GM19452 (cell line): ENCODE measurements at regions not wholly inside any gene's neighbourhood (a gene's known extent, or its start where the extent isn't known, plus 50 kb on each side); places are given as distances from the start of the nearest gene placed in this dataset.
"Not testable (repeated sequence)": the region's sequence is repeated elsewhere in the genome, so short reads cannot be mapped to it uniquely, and the experiment has no call there.

Experiments used
- ATAC-seq: cut with Tn5 transposase; IDR thresholded peaks from one replicate; pipeline ENCODE4 v1.9.1; 2021; ENCODE audit not compliant: unreplicated experiment

DNA sequence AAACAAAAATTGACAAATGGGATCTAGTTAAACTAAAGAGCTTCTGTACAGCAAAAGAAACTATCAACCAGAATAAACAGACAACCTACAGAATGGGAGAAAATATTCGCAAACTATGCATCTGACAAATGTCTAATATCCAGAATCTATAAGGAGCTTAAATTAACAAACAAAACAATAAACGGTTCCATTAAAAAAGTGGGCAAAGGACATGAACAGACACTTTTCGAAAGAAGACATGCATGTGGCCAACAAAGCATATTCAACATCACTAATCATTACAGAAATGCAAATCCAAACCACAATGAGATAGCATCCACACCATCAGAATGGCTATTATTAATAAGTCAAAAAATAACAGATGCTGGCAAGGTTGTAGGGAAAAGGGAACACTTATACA is 50.5 kb upstream of the MED13L start:
- not testable (repeated sequence) for ATAC-seq

GRCh38 chr12:116331876-116332275 is 54.4 kb upstream of the MED13L start:
- no peak for ATAC-seq

- no peak for ATAC-seq
Observed at GRCh38 chr12:116332705-116333380, 55.4 kb upstream of the MED13L start.

DNA sequence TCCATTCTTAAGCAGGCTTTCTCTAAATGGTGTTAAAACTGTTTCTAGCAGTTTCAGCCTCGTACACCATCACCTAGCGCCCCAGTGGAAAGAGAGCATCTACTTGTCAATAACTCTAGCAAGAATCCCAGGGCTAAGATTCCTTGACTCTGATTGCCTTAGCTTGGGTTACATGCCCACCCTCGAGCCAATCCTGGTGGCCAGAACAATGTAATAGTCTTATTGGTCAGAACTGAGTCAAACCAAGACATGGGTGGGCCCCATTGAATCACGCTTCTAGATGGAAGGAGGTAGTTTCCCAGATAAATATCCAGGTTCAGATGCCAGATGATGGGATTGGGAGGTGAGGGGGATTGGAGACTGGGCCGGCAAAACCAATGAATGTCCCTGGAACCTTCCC is 55.9 kb upstream of the MED13L start:
- ATAC-seq = no peak

DNA sequence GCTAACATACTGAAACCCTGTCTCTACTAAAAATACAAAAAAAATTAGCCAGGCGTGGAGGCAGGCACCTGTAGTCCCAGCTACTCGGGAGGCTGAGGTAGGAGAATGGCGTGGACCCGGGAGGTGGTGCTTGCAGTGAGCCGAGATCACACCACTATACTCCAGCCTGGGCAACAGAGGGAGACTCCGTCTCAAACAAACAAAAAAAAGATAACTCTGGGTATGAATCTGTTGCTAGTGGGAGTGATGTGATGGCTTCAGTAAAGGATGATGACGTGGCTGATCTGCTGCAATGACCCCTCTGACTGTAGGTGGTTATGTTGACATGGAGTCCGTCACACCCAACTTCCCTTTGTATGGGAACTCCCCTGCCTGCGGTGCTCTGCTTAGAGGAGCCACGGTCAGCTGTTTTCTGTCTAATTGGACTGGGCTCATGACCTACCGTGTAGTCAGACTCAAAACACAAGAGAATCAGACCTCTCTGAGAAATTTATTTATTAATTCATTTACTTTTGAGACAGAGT is 59.1 kb upstream of the MED13L start:
- peak; percentile 83 for ATAC-seq

DNA sequence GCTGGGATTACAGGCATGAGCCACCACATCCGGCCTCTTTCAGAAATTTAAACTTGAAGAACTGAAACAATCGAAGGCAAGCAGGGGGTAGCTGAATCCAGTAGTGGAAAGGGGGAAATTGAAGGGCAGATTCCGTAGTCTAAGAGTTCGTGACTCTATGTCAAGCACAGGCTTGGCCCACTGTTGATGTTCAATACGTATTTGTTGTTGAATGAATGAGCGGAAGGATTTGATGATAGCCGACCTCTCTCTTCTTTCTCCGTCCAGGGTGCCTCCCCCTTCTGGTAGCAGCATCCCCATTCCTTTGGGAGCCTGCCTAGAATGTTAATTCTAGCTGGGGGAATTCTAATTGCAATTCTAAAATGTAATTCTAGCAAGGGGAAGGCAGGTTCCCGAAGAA is 59.8 kb upstream of the MED13L start:
- no peak for ATAC-seq

GRCh38 chr12:116338064-116338846 is 60.8 kb upstream of the MED13L start:
- ATAC-seq = no peak

- no peak for ATAC-seq
Observed at GRCh38 chr12:116339062-116339461, 61.6 kb upstream of the MED13L start.

DNA sequence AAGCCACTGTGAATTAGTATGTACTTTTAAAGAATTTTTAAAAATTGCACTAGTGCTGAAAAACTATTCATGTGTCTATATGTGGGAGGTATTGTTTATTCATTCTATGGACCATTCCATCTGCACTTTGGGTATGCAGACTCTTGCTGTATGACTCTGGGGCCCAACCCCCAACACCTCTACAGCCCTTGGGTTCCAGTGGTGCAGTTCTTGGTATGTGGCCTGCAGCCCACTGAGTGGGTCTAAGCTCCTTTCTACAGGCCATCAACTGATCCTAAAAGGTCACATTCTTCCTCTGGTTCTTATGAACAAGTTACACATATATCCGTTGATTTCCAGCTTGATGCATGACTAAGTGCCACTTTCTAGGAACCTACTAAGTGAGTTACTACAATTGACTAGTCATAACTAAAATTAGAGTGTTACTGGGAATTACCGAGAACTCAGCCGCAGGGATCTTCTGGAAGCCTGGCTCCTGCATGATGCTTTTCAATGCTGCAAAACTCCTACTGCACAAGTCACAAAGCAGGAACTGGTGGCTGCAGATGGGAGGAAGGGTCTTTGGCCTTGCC is 62.4 kb upstream of the MED13L start:
- no peak for ATAC-seq

DNA sequence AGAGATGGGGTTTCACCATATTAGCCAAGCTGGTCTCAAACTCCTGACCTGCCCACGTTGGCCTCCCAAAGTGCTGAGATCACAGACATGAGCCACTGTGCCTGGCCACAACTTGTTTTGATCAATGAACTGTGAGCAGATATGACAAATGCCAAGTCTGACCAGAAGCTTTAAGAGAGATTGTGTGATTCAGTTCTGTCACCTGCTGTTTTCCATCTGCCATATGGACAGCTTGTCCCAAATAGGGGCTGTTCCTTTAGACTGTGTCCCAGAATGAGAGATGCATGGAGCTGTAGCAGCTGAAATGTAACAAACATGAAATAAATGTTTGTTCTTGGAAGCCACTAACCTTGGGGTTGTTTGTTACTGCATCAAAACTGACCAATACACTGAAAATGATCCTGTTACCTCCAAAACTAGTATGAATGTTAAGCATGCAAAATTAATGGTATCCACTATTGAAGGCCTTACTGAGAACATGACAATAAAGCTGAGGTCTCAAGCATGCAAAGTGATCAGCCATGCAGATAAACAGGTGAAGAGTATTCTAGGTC is 65.9 kb upstream of the MED13L start:
- no peak for ATAC-seq

DNA sequence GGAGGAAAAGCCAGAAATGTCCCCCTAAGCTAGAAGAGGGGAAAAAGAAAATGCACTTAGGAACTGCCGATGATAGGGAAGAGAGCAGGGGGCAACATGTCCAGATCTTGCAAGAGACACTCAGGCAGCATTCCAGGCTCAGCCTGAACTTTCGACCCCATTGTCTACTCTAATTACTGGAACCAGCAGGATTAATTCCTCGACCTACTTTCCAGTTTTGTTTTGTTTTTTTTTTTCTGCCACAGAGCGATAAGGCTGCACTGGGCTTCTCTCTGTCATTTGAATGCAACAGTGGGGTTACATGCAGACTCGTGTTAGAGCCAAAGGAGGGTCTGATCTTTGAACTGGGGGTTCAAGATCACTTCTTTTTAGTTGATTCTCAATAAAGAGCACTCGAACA is 68.7 kb upstream of the MED13L start:
- no peak for ATAC-seq

GRCh38 chr12:116346741-116347140 is 69.2 kb upstream of the MED13L start:
- no peak for ATAC-seq

DNA sequence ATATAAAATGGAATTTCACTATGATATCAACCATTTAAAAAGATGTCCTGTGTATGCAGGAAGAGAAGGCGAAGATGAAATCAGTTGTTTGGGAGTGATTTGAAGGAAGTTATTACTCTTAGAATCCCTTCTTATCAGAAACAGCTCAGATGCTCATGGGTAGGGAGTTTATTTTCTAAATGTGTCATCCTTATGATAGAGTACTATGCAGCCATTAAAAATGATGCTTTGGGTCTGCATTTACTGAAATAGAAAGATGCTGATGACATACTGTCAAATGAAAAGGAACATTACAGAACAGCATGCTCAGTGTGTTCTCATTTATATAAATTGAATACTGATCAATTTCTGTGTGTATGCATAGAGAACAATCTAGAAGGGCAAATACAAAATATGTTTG is 69.8 kb upstream of the MED13L start:
- ATAC-seq = no peak

DNA sequence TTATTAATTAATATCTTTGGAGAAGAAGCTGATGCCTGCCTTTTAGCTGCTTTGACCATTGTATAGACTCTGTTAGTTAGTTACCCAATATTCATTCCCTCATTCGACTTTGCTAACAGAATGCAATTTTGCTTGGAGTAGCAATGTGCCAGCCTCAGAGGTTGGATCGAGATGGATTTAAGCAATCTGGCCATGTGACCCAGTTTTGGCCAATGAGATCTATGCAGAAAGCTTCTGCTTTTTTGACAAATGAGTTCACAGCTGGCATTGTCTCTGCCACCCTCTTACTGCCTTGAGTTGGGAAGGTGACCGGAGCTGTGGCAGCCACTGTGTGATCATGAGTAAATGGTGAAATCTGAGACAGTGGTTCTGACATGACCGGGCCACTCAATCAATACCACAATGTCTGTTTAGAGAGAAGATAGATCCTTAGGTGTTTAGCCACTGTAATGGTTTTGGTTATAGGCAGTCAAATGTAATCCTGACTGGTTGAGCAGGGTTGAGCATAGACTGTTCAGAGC is 74.9 kb upstream of the MED13L start:
- ATAC-seq = no peak

GRCh38 chr12:116353958-116354357 is 76.5 kb upstream of the MED13L start:
- ATAC-seq = no peak

DNA sequence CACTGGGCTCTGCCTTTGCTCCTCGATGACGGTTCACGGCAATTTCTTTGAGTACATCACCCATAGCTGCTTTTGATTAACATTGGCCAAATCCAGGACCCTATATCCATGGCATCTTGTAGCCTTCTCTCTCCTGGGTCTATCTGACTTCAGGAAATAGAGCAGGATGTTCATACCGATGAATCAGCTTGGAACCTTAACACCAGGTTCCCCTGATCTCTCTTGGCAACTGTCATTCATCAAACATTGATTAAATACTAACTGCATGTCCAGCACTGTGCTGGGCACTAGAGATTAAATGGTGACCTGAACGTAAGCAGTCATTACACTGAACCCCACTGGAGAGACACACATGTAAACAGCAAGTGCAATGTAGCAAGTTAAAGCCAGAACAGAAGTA is 77.0 kb upstream of the MED13L start:
- no peak for ATAC-seq

- no peak for ATAC-seq
Observed at GRCh38 chr12:116354950-116355783, 77.7 kb upstream of the MED13L start.

DNA sequence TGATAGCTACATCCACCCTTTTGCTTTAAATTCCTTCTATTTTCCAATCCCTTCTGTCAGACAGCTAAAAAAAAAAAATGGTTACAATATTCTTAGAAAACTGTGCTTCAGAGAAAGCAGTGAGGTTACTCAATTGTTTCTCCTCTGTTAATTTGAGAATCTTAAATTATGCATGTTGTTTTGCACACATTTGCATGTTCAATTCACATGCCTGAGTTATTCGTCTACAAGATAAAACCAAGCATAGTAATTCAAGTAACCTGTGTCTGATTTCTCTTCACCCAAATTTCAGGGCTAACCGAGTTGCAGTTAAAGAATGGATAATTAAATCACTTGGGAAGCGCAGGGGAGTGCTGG is 81.0 kb upstream of the MED13L start:
- no peak for ATAC-seq

GRCh38 chr12:116358893-116359761 is 81.6 kb upstream of the MED13L start:
- no peak for ATAC-seq
